ENCODE measurements at regions not wholly inside any gene's neighbourhood (a gene's known extent, or its start where the extent isn't known, plus 50 kb on each side); places are given as distances from the start of the nearest gene placed in this dataset.

DNA sequence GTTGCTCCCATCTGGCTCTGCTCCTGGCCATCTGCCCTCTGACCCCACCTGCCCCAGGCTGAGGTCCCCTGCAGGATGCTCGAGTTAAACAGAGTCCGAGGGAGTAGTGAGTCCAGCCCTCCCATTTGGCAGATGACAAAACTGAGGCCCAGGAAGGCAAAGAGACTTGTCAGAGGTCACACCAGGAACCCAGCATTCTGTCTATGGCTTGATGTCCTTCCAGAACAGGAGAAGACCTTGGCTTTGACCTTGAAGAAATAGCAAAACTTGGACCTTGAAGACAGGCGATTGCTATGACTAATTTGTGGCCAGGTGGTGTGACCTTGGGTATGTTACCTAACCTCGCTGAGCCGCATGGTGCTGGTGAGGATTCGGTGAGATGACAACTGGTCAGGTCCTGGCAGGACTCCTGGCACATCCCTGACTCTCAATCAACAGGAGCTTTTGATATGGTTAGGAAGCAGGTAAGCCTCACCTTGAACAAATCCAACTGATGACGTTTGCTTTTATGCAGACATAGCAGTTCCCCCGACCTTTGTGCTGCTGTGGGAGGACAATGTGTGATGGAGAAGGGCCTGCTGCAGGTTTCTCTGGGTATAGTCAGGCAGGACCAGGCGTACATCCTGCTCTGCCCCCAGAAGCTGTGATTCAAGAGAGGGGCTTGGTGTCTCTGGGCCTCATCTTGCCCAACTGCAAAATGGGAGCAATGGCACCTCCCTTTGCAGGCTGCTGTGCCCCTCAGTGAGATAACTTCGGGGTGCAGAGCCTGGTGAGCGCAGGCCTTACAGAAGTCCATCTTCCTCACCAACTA, 198.7 kb downstream of the C9orf50 start:
- Histone ChIP-seq H3K9ac (ENCODE audit: low read length) (no peak overlapping the region), H3K9me3 (replicated peaks; ENCODE audit: insufficient read depth, low read length) (no peaks in the 10 kb centered on the region), H2AFZ (ENCODE audit: low read length) (no peak overlapping the region), H3K79me2 (ENCODE audit: low read length) (no peaks in the 10 kb centered on the region), H3K27ac (ENCODE audit: low read length) (no peak overlapping the region), H3K9me2 (replicated peaks; ENCODE audit: insufficient read depth, low read length) (no peaks in the 10 kb centered on the region), H3K4me3 (ENCODE audit: low read length) (no peak overlapping the region), H4K20me1 (ENCODE audit: insufficient read depth, low read length) (no peaks in the 10 kb centered on the region), H3K36me3 (replicated peaks; ENCODE audit: insufficient read depth, low read length) (no peaks in the 10 kb centered on the region), H3K27me3 (replicated peaks; ENCODE audit: insufficient read depth, low read length) (no peaks in the 10 kb centered on the region), H3K4me1 (ENCODE audit: low read length) (no peaks in the 10 kb centered on the region), H3K4me2 (ENCODE audit: low read depth, low read length) (no peak overlapping the region), H3F3A (ENCODE audit: insufficient read depth, low read length) (no peaks in the 10 kb centered on the region)
- TF ChIP-seq EZH2phosphoT487 (IDR thresholded peaks at IDR 0.05; ENCODE audit: low read length): no peak
- no peak for TF ChIP-seq EZH2 (optimal IDR thresholded peaks at IDR 0.05; ENCODE audit: low read depth, low read length)
- TF ChIP-seq, protein P1, sequence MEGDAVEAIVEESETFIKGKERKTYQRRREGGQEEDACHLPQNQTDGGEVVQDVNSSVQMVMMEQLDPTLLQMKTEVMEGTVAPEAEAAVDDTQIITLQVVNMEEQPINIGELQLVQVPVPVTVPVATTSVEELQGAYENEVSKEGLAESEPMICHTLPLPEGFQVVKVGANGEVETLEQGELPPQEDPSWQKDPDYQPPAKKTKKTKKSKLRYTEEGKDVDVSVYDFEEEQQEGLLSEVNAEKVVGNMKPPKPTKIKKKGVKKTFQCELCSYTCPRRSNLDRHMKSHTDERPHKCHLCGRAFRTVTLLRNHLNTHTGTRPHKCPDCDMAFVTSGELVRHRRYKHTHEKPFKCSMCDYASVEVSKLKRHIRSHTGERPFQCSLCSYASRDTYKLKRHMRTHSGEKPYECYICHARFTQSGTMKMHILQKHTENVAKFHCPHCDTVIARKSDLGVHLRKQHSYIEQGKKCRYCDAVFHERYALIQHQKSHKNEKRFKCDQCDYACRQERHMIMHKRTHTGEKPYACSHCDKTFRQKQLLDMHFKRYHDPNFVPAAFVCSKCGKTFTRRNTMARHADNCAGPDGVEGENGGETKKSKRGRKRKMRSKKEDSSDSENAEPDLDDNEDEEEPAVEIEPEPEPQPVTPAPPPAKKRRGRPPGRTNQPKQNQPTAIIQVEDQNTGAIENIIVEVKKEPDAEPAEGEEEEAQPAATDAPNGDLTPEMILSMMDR (IDR thresholded peaks at IDR 0.05; ENCODE audit: low read length): no peak
- DNase-seq: no peak

DNA sequence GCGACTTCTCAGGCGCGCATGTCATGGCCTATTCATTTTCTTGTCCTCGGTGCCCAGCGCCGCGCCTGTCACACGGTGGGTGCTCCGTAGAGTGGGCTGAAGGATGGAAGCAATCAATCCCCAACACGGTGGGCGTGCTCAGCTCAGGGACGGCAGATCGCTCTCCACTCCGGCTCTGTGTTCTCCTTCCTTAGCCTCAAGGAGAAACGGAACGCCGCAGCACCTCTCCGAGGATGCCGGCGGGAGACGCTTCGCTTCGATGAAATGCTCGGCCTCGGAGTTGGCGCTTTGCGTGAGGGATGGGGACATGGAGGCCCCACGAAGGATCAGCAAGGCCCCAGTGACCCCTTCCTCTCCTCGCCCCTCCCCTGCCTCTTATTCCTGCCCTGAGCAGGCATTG, 199.5 kb downstream of the C9orf50 start:
- no peak overlapping the region for H3K27ac ChIP-seq (ENCODE audit: low read length)
- H3K36me3 ChIP-seq (replicated peaks; ENCODE audit: insufficient read depth, low read length): no peaks in the 10 kb centered on the region
- H3K9ac ChIP-seq (ENCODE audit: low read length): no peak overlapping the region
- no peak overlapping the region for H3K4me3 ChIP-seq (ENCODE audit: low read length)
- TF ChIP-seq, protein P1 (IDR thresholded peaks at IDR 0.05; ENCODE audit: low read length): no peak
- TF ChIP-seq EZH2 (optimal IDR thresholded peaks at IDR 0.05; ENCODE audit: low read depth, low read length) (no peak), EZH2phosphoT487 (IDR thresholded peaks at IDR 0.05; ENCODE audit: low read length) (no peak)
- H3K27me3 ChIP-seq (replicated peaks; ENCODE audit: insufficient read depth, low read length): no peaks in the 10 kb centered on the region
- no peaks in the 10 kb centered on the region for H3F3A ChIP-seq (ENCODE audit: insufficient read depth, low read length)
- DNase-seq: no peak
- H3K9me2 ChIP-seq (replicated peaks; ENCODE audit: insufficient read depth, low read length): no peaks in the 10 kb centered on the region
- H2AFZ ChIP-seq (ENCODE audit: low read length): no peak overlapping the region
- H3K4me2 ChIP-seq (ENCODE audit: low read depth, low read length): no peak overlapping the region
- H4K20me1 ChIP-seq (ENCODE audit: insufficient read depth, low read length): no peaks in the 10 kb centered on the region
- no peaks in the 10 kb centered on the region for H3K4me1 ChIP-seq (ENCODE audit: low read length)
- no peaks in the 10 kb centered on the region for H3K79me2 ChIP-seq (ENCODE audit: low read length)
- H3K9me3 ChIP-seq (replicated peaks; ENCODE audit: insufficient read depth, low read length): no peaks in the 10 kb centered on the region

DNA sequence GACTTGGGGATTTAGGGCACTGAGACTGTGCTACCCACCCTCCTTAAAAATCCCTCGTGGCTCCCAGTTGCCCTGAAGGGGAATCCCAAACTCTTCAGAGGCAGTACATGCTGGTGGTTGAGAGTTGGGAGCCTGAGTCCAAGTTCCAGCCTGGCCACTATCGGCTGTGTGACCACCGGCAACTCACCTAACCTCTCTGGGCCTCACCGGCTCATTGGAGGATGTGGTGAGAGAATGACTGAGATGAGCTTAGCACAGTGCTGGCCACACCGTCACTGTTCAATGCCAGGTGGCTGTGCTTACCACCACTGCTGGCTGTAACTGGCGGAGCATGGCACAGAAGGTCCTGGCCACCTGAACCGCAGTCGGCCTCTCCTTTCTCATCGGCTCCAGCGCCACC, 200.2 kb downstream of the C9orf50 start:
- Histone ChIP-seq H3K27me3 (replicated peaks; ENCODE audit: insufficient read depth, low read length) (no peaks in the 10 kb centered on the region), H3F3A (ENCODE audit: insufficient read depth, low read length) (no peaks in the 10 kb centered on the region), H3K4me1 (ENCODE audit: low read length) (no peaks in the 10 kb centered on the region), H3K9me2 (replicated peaks; ENCODE audit: insufficient read depth, low read length) (no peaks in the 10 kb centered on the region), H3K9me3 (replicated peaks; ENCODE audit: insufficient read depth, low read length) (no peaks in the 10 kb centered on the region), H3K9ac (ENCODE audit: low read length) (no peak overlapping the region), H3K27ac (ENCODE audit: low read length) (no peak overlapping the region), H2AFZ (ENCODE audit: low read length) (no peak overlapping the region), H3K36me3 (replicated peaks; ENCODE audit: insufficient read depth, low read length) (no peaks in the 10 kb centered on the region), H3K4me3 (ENCODE audit: low read length) (no peak overlapping the region), H3K79me2 (ENCODE audit: low read length) (no peaks in the 10 kb centered on the region), H4K20me1 (ENCODE audit: insufficient read depth, low read length) (no peaks in the 10 kb centered on the region), H3K4me2 (ENCODE audit: low read depth, low read length) (no peak overlapping the region)
- DNase-seq: no peak
- TF ChIP-seq EZH2 (optimal IDR thresholded peaks at IDR 0.05; ENCODE audit: low read depth, low read length) (no peak), EZH2phosphoT487 (IDR thresholded peaks at IDR 0.05; ENCODE audit: low read length) (no peak)
- TF ChIP-seq, protein P1 (IDR thresholded peaks at IDR 0.05; ENCODE audit: low read length): no peak

All from MM.1S (cell line).